ENCODE measurements at regions not wholly inside any gene's neighbourhood (a gene's known extent, or its start where the extent isn't known, plus 50 kb on each side); places are given as distances from the start of the nearest gene placed in this dataset.
"Not testable (repeated sequence)": the region's sequence is repeated elsewhere in the genome, so short reads cannot be mapped to it uniquely, and the experiment has no call there.

DNA sequence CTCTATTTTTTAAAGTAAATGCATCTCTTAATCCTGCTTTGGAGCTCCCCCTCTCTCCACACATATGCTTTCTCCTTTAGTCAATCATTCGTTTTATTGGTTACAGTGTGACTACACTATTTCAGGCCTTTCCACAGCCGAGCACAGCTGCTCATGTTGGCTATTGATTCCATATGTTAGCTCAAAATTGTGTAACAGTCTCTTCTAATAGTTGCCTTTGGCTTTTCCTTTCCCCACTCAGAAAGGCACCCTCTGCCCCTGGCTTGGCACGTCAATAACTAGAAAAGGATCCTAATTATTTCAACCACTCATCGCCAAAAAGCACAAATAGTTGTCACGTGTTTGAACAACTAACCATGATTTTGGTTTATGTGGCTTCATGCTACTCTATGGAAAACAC lies 410.3 kb upstream of the SLC35B3 start:
- DNase-seq (ENCODE audit: low read depth in 2 of 2), result no peak

DNA sequence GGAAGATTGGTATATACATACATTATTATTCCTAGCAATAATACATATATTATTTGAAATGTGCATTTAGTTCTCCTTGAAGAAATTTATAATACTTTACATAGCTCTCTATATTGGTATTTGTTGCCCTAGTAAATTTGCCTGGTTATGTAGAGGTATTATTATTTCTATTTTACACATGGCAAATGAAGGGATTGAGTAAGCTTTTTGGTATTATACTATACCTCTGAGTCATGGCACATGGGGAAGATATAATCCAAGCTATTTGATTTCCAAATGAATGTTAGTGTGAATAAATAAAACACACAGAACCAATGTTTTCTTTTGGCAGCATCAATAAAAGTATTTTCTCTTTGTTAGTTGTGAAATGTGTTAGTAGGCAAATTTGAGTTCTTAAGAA lies 409.6 kb upstream of the SLC35B3 start:
- DNase-seq (ENCODE audit: low read depth in 2 of 2), result no peak

DNA sequence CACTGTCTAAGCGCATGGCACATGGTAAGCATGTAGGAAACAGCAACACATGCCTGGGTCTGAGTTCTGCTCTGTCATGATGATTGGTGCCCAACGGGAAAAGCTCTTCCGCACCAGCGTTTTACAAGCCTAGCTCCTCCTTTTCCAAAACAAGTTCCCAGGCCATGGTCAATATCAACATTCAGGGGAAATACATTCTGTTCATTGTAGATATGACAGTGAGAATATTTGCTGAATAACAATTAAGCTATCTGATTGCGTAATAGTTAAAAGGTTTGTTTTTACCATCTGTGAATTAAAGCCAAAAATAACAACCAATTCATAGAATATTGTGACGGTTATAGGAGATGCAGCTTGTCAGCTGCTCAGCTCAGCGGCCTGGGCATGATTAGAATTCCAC lies 404.3 kb upstream of the SLC35B3 start:
- peak; percentile 1 to 58 for DNase-seq (ENCODE audit: low read depth in 2 of 2)

DNA sequence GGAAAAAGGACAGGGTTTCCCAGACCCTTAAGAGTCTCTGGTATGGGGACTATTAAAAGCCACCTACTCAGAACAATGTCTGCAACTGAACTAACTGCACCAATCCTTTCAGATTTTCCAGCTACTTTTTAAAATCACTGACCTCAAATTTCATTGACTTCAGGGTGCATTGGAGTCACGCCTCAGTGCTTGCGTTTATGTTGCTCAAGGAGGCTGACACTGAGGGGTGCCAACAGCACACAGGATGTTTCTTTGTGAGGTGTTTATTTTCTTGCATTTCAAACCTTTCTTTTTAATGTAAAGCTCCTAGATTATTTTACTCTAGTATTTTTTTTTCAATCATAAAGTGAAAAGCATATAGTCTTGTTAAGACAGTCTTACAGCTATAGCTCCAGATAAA lies 402.0 kb upstream of the SLC35B3 start:
- no peak for DNase-seq (ENCODE audit: low read depth in 2 of 2)

DNA sequence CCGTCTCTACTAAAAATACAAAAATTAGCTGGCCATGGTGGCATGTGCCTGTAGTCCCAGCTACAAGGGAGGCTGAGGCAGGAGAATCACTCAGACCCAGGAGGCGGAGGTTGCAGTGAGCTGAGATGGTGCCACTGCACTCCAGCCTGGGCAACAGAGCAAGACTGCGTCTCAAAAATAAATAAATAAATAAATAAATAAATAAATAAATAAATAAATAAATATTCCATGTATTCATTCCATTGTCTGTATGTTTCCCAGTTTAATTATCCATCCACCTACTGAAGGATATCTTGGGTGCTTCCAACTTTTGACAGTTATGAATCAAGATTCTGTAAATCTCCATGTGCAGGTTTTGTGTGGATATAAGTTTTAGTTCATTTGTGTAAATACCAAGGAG lies 397.4 kb upstream of the SLC35B3 start:
- DNase-seq (ENCODE audit: low read depth in 2 of 2), result not testable (repeated sequence)

DNA sequence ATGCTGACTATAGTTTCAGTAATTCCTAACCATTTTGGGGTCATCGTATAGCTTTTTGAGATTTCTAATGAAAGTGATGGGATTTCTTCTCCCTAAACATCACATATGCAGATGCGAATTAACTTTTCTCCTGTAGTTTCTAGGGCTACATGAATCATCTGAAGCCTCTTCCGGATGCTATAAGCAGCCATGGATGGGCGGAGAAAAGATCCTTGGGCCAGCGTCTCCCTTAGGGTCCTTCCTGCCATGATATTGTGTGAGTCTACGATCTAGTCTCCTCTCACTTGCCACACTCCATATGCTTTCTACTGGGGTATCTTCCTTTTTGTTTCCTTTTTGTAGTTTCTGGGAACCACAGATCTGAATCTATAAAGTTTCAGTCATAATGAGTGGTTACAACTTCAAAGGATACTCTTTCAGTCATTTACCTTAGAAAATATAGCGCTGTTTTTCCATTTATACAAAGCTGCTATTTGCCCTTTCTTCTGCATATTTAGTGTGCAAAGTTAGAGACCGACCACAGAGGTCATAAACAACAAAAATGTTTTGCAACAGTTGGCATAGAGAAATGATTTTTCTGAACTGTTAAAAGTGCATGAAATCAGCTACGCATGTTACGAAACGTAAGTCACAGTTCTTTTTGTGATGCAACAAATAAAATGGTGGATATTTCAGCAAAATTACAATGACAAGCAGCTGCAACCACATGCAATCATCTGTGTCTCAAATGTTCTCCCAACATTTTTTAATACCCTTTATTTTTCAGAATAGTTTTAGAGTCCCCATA lies 396.2 kb upstream of the SLC35B3 start:
- DNase-seq (ENCODE audit: low read depth in 2 of 2), result no peak

DNA sequence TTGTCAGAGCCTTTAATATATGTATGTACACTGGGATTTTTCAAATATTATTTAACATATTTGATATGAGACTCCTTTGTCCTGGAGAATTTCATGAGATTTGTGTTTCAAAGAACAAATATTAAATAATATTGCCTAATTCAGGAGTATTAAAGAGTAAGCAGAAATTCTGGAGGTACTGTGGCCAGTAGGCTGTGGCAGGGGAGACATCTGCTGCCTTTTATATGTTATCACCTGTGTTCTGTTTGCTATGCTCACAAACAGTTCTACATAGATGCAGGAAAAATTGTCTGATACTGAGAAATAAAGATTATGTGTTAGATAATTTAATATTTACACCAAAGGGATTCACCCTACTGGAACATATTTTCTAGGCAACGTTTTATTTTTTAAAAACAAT lies 395.4 kb upstream of the SLC35B3 start:
- no peak for DNase-seq (ENCODE audit: low read depth in 2 of 2)

DNA sequence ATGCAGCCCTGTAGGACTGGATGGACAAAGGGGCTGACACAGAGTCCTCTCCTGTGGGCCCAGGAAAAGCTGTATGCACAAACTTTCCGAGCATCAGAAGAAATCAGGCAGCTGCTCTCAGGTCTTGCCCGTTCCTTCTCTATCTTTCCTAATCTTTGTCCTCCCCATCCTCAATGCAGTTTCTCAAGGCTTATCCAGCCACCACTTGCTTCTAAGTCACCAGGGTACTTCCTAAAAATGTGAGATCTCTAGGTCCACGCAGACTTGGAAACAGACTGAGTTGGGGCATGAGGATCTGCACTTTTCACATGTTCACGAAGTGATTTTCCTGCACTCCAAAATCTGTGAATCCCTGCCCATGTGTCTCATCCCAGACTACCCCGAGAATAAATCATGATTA lies 394.5 kb upstream of the SLC35B3 start:
- no peak for DNase-seq (ENCODE audit: low read depth in 2 of 2)

DNA sequence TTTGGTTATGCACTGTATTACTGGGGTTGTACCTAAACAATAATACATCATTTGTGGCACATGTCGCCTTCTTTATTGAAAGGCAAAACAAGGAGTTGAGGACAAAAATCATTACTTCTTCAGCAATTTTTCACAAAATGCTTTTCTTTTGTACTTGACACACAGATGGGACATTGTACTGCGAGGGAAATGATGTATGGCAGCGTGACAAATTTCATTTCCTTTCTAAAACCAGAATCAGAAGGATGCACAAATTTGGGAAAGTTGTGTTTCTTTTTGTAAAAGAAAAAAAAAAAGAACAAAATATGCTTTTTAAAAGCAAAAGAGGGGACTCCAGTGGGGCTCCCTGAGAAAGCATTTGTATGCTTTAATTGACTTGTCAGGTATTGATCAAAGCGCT lies 394.0 kb upstream of the SLC35B3 start:
- no peak for DNase-seq (ENCODE audit: low read depth in 2 of 2)

DNA sequence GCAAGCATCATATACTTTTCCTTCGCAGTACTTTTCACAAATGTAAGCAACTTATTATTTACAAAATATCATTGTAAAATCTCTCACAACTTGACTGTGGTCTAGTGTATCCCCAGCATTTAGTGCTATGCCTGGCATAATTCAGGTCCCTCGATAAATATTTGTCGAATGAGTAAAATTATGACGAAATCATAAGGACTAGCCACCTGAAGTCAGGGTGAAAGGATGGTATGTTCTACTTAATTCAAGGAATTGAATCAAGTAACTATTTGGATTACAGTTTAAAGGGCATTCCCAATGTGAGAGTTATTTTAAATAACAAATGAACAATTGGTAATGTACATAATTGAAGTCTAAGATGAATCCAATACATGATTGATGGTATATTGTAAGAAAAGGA lies 393.0 kb upstream of the SLC35B3 start:
- DNase-seq (ENCODE audit: low read depth in 2 of 2), result no peak

DNA sequence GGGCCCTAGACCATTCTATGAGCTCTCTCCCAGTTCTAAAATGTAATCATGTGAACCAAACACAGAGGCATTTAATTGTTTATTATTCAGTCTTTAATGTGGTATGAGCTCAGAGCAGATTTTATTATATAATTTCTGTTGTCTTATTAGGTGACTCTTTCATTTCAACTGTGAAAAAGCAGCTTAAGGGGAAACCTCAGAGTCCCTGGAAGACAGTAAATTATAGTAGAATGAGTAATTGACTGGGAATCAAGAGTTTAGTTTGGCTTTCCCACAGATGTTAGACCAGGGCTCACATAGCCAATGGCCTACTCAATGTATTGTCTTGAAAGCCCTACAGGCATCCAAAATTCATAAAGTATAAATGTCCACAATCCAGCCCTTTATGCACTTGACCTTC lies 390.4 kb upstream of the SLC35B3 start:
- no peak for DNase-seq (ENCODE audit: low read depth in 2 of 2)

DNA sequence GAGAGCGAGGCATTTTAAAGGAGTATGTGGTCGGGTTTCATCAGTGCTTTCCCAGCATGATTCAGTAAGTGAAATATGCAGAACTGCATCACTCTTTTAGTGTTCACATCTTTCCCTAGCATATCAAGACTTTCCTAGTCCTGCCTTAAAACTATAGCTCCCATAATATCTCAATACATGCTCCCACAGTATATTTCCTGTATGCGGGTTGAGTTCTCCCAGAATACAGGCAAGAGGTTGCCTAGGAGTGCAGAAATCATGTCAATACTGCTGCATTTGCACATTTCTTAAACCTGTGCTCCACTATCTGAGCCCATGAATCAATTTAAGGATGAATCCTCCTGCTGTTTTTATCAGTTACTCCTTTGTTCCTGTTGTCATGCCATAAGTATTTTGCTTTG lies 386.6 kb upstream of the SLC35B3 start:
- DNase-seq (ENCODE audit: low read depth in 2 of 2), result no peak

DNA sequence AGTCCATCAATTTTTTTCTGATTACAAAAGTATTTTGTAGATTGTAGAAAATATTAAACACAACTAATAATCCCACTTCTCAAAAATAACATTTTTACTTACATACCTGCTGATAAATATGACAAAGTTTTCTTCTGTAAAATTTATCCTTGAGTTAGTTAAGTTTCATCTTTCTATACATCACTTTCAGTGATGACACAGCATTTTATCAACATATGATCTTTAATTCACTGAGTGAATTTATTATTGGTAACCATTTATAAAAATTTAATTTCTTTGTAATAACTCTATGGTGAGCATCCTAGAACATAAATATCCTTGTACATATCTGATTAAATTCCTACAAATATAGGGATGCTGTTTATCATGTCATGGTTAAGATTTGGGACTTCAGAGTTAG lies 385.0 kb upstream of the SLC35B3 start:
- no peak for DNase-seq (ENCODE audit: low read depth in 2 of 2)

DNA sequence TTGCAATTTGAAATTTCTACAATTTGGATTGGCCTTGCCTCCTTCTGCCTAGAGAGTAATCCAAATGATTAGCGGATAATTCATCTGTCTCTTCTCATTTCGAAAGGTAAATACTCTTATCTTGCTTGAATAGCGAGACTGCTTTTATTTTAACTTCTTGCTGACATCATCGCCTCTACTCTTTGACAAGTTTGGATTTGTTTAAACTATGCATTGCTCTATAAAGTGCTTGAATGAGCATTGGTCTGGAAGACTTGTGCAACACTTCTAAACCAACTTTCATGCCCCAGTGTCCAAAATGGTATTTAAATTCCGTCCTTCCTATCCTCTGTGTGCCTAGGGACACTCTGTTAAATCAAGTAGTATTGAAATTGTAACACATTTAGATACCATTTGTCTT lies 384.1 kb upstream of the SLC35B3 start:
- no peak for DNase-seq (ENCODE audit: low read depth in 2 of 2)

DNA sequence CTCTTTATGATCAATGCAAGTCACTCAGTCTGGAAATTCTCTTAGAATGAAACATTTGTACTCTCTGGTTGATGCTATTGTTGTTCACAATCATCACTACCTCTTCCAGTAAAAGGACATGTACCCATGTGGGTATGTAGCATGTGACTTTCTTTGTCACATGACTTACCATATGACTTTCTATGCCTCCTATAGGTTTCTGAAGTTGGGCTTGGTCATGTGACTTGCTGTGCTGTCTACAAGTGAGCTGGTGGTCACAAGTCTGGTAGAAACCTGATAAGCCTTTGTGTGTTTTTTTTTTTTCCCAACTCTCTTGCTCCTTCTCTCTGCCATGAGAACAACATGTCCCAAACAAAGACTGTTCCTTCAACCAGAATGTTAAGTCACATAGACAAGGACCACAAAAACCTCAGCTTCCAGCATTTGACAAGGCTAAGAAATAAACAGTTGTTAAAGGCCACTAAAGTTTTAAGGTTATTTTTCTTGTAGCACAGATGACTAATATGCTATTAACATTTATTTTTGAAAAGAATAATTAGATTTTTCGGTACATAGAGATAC lies 379.2 kb upstream of the SLC35B3 start:
- DNase-seq (ENCODE audit: low read depth in 2 of 2), result no peak

DNA sequence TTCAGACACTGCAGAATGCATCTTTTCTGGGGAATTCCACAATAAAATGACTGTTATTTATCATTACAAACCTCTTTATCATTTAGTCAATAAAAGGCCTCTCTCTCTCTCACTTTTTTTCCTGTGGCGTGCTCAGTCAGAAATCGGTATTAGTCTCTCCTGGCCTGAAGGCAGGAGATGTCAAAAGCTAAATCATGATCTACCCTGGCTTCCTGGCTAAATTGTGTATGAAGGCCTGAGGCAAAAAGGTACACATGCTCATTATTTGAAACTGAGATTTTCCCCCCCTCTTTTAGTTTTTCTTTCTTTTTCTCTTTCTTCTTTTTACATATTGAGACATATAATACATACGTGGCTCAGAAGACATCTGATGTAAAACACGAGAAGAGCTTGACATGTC lies 375.0 kb upstream of the SLC35B3 start:
- no peak for DNase-seq (ENCODE audit: low read depth in 2 of 2)

DNA sequence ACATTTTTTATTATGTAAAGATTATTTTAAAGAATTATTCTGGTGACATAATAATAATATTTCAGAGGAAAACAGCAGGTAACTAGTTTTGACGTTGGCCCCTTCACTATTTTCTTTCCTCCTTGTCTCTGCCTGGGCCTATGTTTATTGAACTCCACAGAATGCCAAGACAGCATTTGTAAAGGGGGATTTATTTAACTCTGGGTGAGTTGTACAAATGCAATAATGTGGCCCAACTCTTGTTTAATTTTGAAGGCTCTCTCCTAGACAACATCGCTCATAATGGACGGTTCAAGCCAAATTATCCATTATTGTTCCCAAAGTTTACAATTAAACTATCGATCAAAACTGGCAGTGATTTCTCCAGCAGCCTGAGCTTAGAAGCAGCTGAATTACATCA lies 374.3 kb upstream of the SLC35B3 start:
- DNase-seq (ENCODE audit: low read depth in 2 of 2), result no peak

DNA sequence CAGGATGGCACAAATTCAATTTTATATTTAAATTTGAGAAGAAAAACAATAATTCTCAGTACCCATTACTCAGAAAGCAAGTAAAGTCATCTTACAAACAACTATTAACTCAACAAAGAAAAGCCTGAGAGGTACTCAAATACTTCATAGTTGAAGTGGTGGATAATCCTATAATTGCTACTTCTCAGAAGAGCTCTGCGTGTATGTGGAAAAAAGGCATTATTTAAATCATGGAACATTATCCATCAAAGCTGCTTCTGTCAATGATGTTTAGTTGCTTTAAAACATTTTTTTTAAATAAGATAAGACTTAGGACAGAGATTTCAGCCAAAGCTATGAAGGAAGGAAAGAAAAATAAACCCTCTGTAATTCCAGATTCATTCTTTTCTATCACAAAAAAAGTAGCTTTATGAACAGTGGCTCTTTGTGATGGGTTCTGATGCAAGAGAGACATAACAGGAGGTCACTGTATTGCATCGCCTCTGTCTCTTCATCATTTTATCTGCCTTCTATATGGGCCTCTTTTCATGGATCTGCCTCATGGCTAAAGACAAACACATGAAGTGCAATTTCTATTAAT lies 367.9 kb upstream of the SLC35B3 start:
- DNase-seq (ENCODE audit: low read depth in 2 of 2), result no peak

DNA sequence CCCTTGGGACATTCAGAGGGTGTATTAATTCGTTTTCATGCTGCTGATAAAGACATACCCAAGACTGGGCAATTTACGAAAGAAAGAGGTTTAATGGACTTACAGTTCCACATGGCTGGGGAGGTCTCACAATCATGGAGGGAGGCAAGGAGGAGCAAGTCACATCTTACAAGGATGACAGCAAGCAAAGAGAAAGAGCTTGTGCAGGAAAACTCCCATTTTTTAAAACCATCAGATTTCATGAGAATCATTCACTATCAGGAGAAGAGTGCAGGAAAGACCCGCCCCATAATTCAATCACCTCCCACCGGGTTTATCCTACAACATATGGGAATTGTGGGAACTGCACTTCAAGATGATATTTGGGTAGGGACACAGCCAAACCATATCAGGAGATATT lies 367.1 kb upstream of the SLC35B3 start:
- not testable (repeated sequence) for DNase-seq (ENCODE audit: low read depth in 2 of 2)

DNA sequence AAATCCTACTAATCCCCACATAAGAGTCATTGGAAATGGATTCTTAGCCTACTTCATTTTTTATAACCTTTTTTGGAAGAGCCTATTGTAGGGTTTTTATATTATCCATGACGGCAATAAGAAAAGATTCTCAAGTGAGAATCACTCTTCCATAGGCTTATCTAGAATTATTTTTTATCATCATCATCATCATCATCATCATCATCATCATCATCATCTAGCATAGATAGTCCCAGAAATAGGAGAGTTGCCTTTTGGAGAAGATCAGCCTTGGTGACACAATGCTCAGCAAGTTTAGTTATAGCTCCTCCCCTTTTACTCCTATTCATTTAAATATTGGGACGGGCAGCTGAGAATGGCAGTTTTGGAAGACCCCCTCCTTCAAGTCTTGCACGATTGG lies 359.1 kb upstream of the SLC35B3 start:
- DNase-seq (ENCODE audit: low read depth in 2 of 2), result no peak

DNA sequence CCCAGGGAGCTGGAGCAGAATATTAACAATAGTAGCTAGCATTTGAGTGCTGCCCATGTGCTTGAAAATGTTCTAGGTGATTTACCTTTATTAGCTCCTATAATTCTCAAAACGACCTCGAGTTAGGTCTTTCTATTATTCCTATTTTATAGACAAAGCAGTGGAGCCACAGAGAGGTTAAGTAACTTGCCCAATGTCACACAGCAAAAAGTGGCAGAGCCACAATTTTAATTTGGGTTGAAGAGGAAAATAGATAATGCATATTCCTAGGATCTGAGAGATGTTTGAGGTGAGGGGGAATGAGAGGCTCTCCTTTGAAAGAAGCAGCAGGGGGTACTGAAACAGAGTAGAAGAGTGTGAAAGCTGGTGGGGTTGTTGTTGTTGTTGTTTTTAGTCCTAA lies 354.5 kb upstream of the SLC35B3 start:
- DNase-seq (ENCODE audit: low read depth in 2 of 2), result no peak

DNA sequence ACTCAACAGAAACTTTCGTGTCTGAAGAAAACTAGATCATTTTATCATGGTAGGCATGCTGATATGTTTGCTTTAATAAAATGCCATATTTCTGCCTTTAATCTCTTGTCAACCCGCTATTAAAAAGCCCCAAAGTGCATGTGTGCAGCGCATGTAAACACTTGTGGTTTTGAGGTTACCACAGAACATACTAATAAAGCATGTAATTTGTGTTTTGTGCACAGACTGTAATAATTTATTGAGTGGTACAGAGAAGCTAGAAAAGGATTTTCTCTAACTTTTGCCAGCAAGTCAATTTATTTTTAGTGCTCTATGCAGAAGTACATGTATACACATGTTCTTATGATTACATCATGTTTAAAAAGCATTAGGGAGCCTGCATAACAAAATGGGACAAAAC lies 349.9 kb upstream of the SLC35B3 start:
- no peak for DNase-seq (ENCODE audit: low read depth in 2 of 2)

DNA sequence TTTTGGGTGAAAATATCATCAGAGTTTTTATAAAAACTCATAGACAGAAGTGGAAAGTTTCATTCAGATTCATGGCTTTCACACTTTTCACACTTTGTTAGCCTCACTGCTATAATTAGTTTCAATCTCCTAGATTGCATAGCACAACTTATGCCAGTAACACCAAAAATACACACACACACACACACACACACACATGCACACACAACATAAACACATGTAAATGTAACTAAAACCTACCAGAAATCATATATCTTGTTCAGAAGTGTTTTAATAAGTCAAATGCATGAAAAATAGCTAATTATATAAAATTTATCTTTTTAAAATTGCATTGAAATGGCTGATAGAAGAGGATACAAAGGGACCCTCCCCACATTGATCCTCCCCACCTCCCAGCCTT lies 347.8 kb upstream of the SLC35B3 start:
- DNase-seq (ENCODE audit: low read depth in 2 of 2), result no peak

All from dermis microvascular lymphatic vessel endothelial cell (primary cell).